Astrocyte (in vitro differentiated cells and primary cell): ENCODE measurements at regions not wholly inside any gene's neighbourhood (a gene's known extent, or its start where the extent isn't known, plus 50 kb on each side); places are given as distances from the start of the nearest gene placed in this dataset.
"Not testable (repeated sequence)": the region's sequence is repeated elsewhere in the genome, so short reads cannot be mapped to it uniquely, and the experiment has no call there.

Experiments
- DNase-seq: peaks from one replicate; pipeline ENCODE4 v3.0.0-alpha.2; 2010; ENCODE audit warnings: low read depth
- FAIRE-seq: peaks from 2 replicates; lab custom pipeline; 2011; peaks lifted over from hg19 to GRCh38; lab: Jason Lieb, UNC
- H2AFZ ChIP-seq: 2 replicates; pipeline ENCODE4 v1.6.0; 2012; ENCODE audit warnings: low read depth, low read length, inconsistent platforms
- H3K27ac ChIP-seq: 2 replicates; pipeline ENCODE4 v1.5.1; 2011; ENCODE audit warnings: low read depth, low read length, inconsistent platforms
- H3K27me3 ChIP-seq: 2 replicates; pipeline ENCODE4 v1.6.0; 2011; ENCODE audit warnings: low read length, inconsistent platforms; ENCODE audit not compliant: insufficient read depth
- H3K36me3 ChIP-seq: 2 replicates; pipeline ENCODE4 v1.5.1; 2011; ENCODE audit warnings: low read length, inconsistent platforms; ENCODE audit not compliant: insufficient read depth
- H3K4me1 ChIP-seq: 2 replicates; pipeline ENCODE4 v1.5.1; 2011; ENCODE audit warnings: low read length, inconsistent platforms; ENCODE audit not compliant: insufficient read depth
- H3K4me2 ChIP-seq: 2 replicates; pipeline ENCODE4 v1.6.0; 2012; ENCODE audit warnings: low read length, inconsistent platforms
- H3K4me3 ChIP-seq: 2 replicates; pipeline ENCODE4 v1.5.1; 2011; ENCODE audit warnings: low read depth, mild to moderate bottlenecking, low read length, inconsistent platforms; ENCODE audit not compliant: insufficient read depth
- H3K79me2 ChIP-seq: 2 replicates; pipeline ENCODE4 v1.6.0; 2012; ENCODE audit warnings: mild to moderate bottlenecking, low read length, inconsistent platforms; ENCODE audit not compliant: insufficient read depth
- H3K9ac ChIP-seq: 2 replicates; pipeline ENCODE4 v1.6.0; 2012; ENCODE audit warnings: mild to moderate bottlenecking, low read length, inconsistent platforms
- H3K9me3 ChIP-seq: 2 replicates; pipeline ENCODE4 v1.5.1; 2012; ENCODE audit warnings: low read depth, mild to moderate bottlenecking, low read length, inconsistent platforms; ENCODE audit not compliant: insufficient read depth
- H4K20me1 ChIP-seq: 2 replicates; pipeline ENCODE4 v1.6.0; 2012; ENCODE audit warnings: low read length, inconsistent platforms; ENCODE audit not compliant: insufficient read depth
- H3K27ac Mint-ChIP-seq: one replicate; pipeline ENCODE4 v1.8.0; 2021; ENCODE audit warnings: mild to moderate bottlenecking, mixed read lengths; ENCODE audit not compliant: unreplicated experiment
- H3K27me3 Mint-ChIP-seq: one replicate; pipeline ENCODE4 v1.8.0; 2021; ENCODE audit warnings: low read depth, mixed read lengths; ENCODE audit not compliant: unreplicated experiment
- H3K36me3 Mint-ChIP-seq: one replicate; pipeline ENCODE4 v1.8.0; 2021; ENCODE audit warnings: low read depth, mixed read lengths; ENCODE audit not compliant: unreplicated experiment
- H3K4me1 Mint-ChIP-seq: one replicate; pipeline ENCODE4 v1.8.0; 2021; ENCODE audit warnings: low read depth, mixed read lengths; ENCODE audit not compliant: unreplicated experiment
- H3K4me3 Mint-ChIP-seq: one replicate; pipeline ENCODE4 v1.8.0; 2021; ENCODE audit warnings: mild to moderate bottlenecking, moderate library complexity, mixed read lengths; ENCODE audit not compliant: unreplicated experiment
- H3K9me3 Mint-ChIP-seq: one replicate; pipeline ENCODE4 v1.8.0; 2021; ENCODE audit warnings: mild to moderate bottlenecking, mixed read lengths; ENCODE audit not compliant: unreplicated experiment
- CTCF ChIP-seq: IDR thresholded peaks from 2 replicates; pipeline ENCODE4 v1.5.1; 2011; ENCODE audit warnings: low read depth, mild to moderate bottlenecking, inconsistent platforms, low read length, moderate library complexity; ENCODE audit not compliant: insufficient read depth
- EZH2 ChIP-seq: IDR thresholded peaks from 2 replicates; pipeline ENCODE4 v1.6.1; 2012; ENCODE audit warnings: mild to moderate bottlenecking, low read length, inconsistent platforms; ENCODE audit not compliant: insufficient read depth

- Histone ChIP-seq H3K4me2 (no peak overlapping the region), H3K79me2 (no peaks in the 10 kb centered on the region), H3K4me1 (no peaks in the 10 kb centered on the region), H3K36me3 (no peaks in the 10 kb centered on the region), H3K9ac (no peak overlapping the region), H4K20me1 (no peaks in the 10 kb centered on the region), H3K27me3 (no peaks in the 10 kb centered on the region), H2AFZ (no peak overlapping the region), H3K4me3 (no peak overlapping the region), H3K27ac (no peak overlapping the region), H3K9me3 (peaks cover 5% of the 10 kb centered on the region)
- Mint-ChIP-seq H3K4me1 (peaks cover 2% of the 10 kb centered on the region), H3K4me3 (no peak overlapping the region), H3K27ac (no peak overlapping the region), H3K9me3 (peaks cover 2% of the 10 kb centered on the region), H3K36me3 (no peaks in the 10 kb centered on the region), H3K27me3 (no peaks in the 10 kb centered on the region)
- no peak for TF ChIP-seq CTCF
- no peak for TF ChIP-seq EZH2
- DNase-seq (no peak), FAIRE-seq (no peak)
Observed at GRCh38 chr2:16383411-16383810, 282.2 kb downstream of the CYRIA start.

GRCh38 chr2:16382451-16382850, 283.2 kb downstream of the CYRIA start:
- no peak overlapping the region for H3K27ac ChIP-seq
- H3K9ac ChIP-seq: no peak overlapping the region
- H3K9me3 ChIP-seq: peaks cover 3% of the 10 kb centered on the region
- H3K79me2 ChIP-seq: no peaks in the 10 kb centered on the region
- H3K36me3 ChIP-seq: no peaks in the 10 kb centered on the region
- H3K27ac Mint-ChIP-seq: no peak overlapping the region
- H3K4me3 Mint-ChIP-seq: no peak overlapping the region
- DNase-seq (no peak), FAIRE-seq (no peak)
- no peak for TF ChIP-seq CTCF
- no peak for TF ChIP-seq EZH2
- no peaks in the 10 kb centered on the region for H3K27me3 Mint-ChIP-seq
- H4K20me1 ChIP-seq: no peaks in the 10 kb centered on the region
- H3K9me3 Mint-ChIP-seq: no peaks in the 10 kb centered on the region
- no peaks in the 10 kb centered on the region for H3K4me1 ChIP-seq
- no peaks in the 10 kb centered on the region for H3K27me3 ChIP-seq
- no peaks in the 10 kb centered on the region for H3K4me1 Mint-ChIP-seq
- no peak overlapping the region for H3K4me3 ChIP-seq
- H3K36me3 Mint-ChIP-seq: no peaks in the 10 kb centered on the region
- no peak overlapping the region for H2AFZ ChIP-seq
- no peak overlapping the region for H3K4me2 ChIP-seq

GRCh38 chr2:16381511-16381910, 284.1 kb downstream of the CYRIA start:
- no peak for FAIRE-seq
- H3K27ac Mint-ChIP-seq: no peak overlapping the region

GRCh38 chr2:16379901-16380300, 285.7 kb downstream of the CYRIA start:
- H3K36me3 ChIP-seq, H3K9me3 ChIP-seq, H3K4me3 ChIP-seq, H3K27ac ChIP-seq, DNase-seq, H3K4me2 ChIP-seq, FAIRE-seq, H4K20me1 ChIP-seq, H3K4me1 Mint-ChIP-seq, H3K27ac Mint-ChIP-seq, H3K9me3 Mint-ChIP-seq, H2AFZ ChIP-seq, H3K9ac ChIP-seq, H3K27me3 Mint-ChIP-seq, H3K79me2 ChIP-seq, H3K4me1 ChIP-seq, H3K27me3 ChIP-seq, H3K4me3 Mint-ChIP-seq, H3K36me3 Mint-ChIP-seq: not testable (repeated sequence)

More at GRCh38 chr2:16381511-16381910, 284.1 kb downstream of the CYRIA start:
- no peak for TF ChIP-seq EZH2
- Histone ChIP-seq H4K20me1 (no peaks in the 10 kb centered on the region), H3K27me3 (no peaks in the 10 kb centered on the region), H3K36me3 (no peaks in the 10 kb centered on the region), H2AFZ (no peak overlapping the region), H3K4me2 (no peak overlapping the region), H3K9ac (no peak overlapping the region), H3K79me2 (no peaks in the 10 kb centered on the region), H3K27ac (no peak overlapping the region), H3K9me3 (peaks cover 3% of the 10 kb centered on the region), H3K4me3 (no peak overlapping the region), H3K4me1 (no peaks in the 10 kb centered on the region)
- Mint-ChIP-seq H3K27me3 (no peaks in the 10 kb centered on the region), H3K4me1 (no peaks in the 10 kb centered on the region), H3K36me3 (no peaks in the 10 kb centered on the region), H3K9me3 (no peaks in the 10 kb centered on the region), H3K4me3 (no peak overlapping the region)
- no peak for DNase-seq

- not testable (repeated sequence) for H3K36me3 ChIP-seq, H4K20me1 ChIP-seq, H2AFZ ChIP-seq, H3K27ac Mint-ChIP-seq, H3K79me2 ChIP-seq, H3K27ac ChIP-seq, H3K36me3 Mint-ChIP-seq, H3K4me3 Mint-ChIP-seq, H3K27me3 Mint-ChIP-seq, H3K4me2 ChIP-seq, H3K9ac ChIP-seq, DNase-seq, H3K4me3 ChIP-seq, H3K4me1 Mint-ChIP-seq, H3K9me3 Mint-ChIP-seq, FAIRE-seq, H3K9me3 ChIP-seq, H3K4me1 ChIP-seq, H3K27me3 ChIP-seq
Observed at GRCh38 chr2:16379061-16379460, 286.6 kb downstream of the CYRIA start.
